ENCODE measurements at regions not wholly inside any gene's neighbourhood (a gene's known extent, or its start where the extent isn't known, plus 50 kb on each side); places are given as distances from the start of the nearest gene placed in this dataset.
A peak's percentile ranks its signal among the peaks of the same experiment; 100 is the strongest.

- POLR2A ChIA-PET: no interaction called here
- no peaks in the 10 kb centered on the region for H3K36me3 ChIP-seq (ENCODE audit: control insufficient read depth, insufficient read depth, low read length)
- H3K9me3 ChIP-seq (ENCODE audit: control insufficient read depth, insufficient read depth, low read depth, low read length): no peaks in the 10 kb centered on the region
- TF ChIP-seq TCF7L2 (IDR thresholded peaks at IDR 0.05; ENCODE audit: low read depth, low read length): no peak
- TF ChIP-seq CTCF (IDR thresholded peaks at IDR 0.05): peak; percentile 39; the same call in 1 of the 2 replicates
- no peak overlapping the region for H3K4me3 ChIP-seq (ENCODE audit: low read depth in 2 of 2, low read length in 2 of 2)
- no peaks in the 10 kb centered on the region; the same call in 1 of the 2 replicates for H3K27me3 ChIP-seq (ENCODE audit: control insufficient read depth, insufficient read depth, low read length)
- in situ Hi-C loops (cut with HindIII; ENCODE audit: low pct_unique_long_range_greater_than_20kb, low sequenced_read_pairs) (no loop called here), intact Hi-C loops (cut with micrococcal nuclease; ENCODE audit: unreplicated experiment) (loop anchor here (10.0 kb wide), 2 partner anchors 132 to 692 kb away; partner anchors contain the start of genes HOXD8 and HOXD9)
- BruUV-seq (replicated peaks): no TSS peak
- ATAC-seq (peak; percentile 73; the same call in 1 of the 2 replicates), DNase-seq (ENCODE audit: low read depth, low spot score) (no peak)
- no peaks in the 10 kb centered on the region for H3K4me1 ChIP-seq (ENCODE audit: control insufficient read depth, insufficient read depth, low read length)
- CTCF ChIA-PET: interaction anchor here (0.9 kb wide), 1 partner anchor 332 kb away, joined by 3 read pairs; no protein-coding TSS in a partner anchor
- no peak overlapping the region for H3K27ac ChIP-seq (ENCODE audit: low read length)
These were observed 395.5 kb upstream of the HNRNPA3 start for GRCh38 chr2:176817061-176817565.

GRCh38 chr2:176818076-176818475, 394.5 kb upstream of the HNRNPA3 start:
- in situ Hi-C loops (cut with HindIII; ENCODE audit: low pct_unique_long_range_greater_than_20kb, low sequenced_read_pairs): no loop called here
- BruUV-seq (replicated peaks): no TSS peak
- DNase-seq (ENCODE audit: low read depth, low spot score): no peak
- no peaks in the 10 kb centered on the region for H3K36me3 ChIP-seq (ENCODE audit: control insufficient read depth, insufficient read depth, low read length)
- no peaks in the 10 kb centered on the region for H3K9me3 ChIP-seq (ENCODE audit: control insufficient read depth, insufficient read depth, low read depth, low read length)
- no peak overlapping the region for H3K4me3 ChIP-seq (ENCODE audit: low read depth in 2 of 2, low read length in 2 of 2)
- ATAC-seq: no peak
- intact Hi-C loops (cut with micrococcal nuclease; ENCODE audit: unreplicated experiment): loop anchor here (10.0 kb wide), 2 partner anchors 133 to 693 kb away; partner anchors contain the start of genes HOXD8 and HOXD9
- ChIA-PET POLR2A (no interaction called here), CTCF (interaction anchor here (0.5 kb wide), 1 partner anchor 678 kb away, joined by 4 read pairs; no protein-coding TSS in a partner anchor)
- no peak overlapping the region for H3K27ac ChIP-seq (ENCODE audit: low read length)
- no peaks in the 10 kb centered on the region; the same call in 1 of the 2 replicates for H3K27me3 ChIP-seq (ENCODE audit: control insufficient read depth, insufficient read depth, low read length)
- TF ChIP-seq TCF7L2 (IDR thresholded peaks at IDR 0.05; ENCODE audit: low read depth, low read length) (no peak), SIN3A (IDR thresholded peaks at IDR 0.05; ENCODE audit: borderline replicate concordance, insufficient read depth, low read depth, low read length) (no peak), POLR2AphosphoS5 (IDR thresholded peaks at IDR 0.05; ENCODE audit: low read depth, low read length) (no peak)
- H3K4me1 ChIP-seq (ENCODE audit: control insufficient read depth, insufficient read depth, low read length): no peaks in the 10 kb centered on the region

- ChIA-PET CTCF (interaction anchor here (0.5 to 0.8 kb wide), 2 partner anchors 208 to 679 kb away, joined by 4 read pairs; no protein-coding TSS in a partner anchor), POLR2A (no interaction called here)
- no peaks in the 10 kb centered on the region for H3K4me1 ChIP-seq (ENCODE audit: control insufficient read depth, insufficient read depth, low read length)
- BruUV-seq (replicated peaks): no TSS peak
- in situ Hi-C loops (cut with HindIII; ENCODE audit: low pct_unique_long_range_greater_than_20kb, low sequenced_read_pairs) (no loop called here), intact Hi-C loops (cut with micrococcal nuclease; ENCODE audit: unreplicated experiment) (loop anchor here (10.0 kb wide), 2 partner anchors 134 to 694 kb away; partner anchors contain the start of genes HOXD8 and HOXD9)
- no peaks in the 10 kb centered on the region for H3K36me3 ChIP-seq (ENCODE audit: control insufficient read depth, insufficient read depth, low read length)
- no peaks in the 10 kb centered on the region for H3K9me3 ChIP-seq (ENCODE audit: control insufficient read depth, insufficient read depth, low read depth, low read length)
- no peak for TF ChIP-seq CTCF (IDR thresholded peaks at IDR 0.05)
- H3K4me3 ChIP-seq (ENCODE audit: low read depth in 2 of 2, low read length in 2 of 2): no peak overlapping the region
- no peak overlapping the region for H3K27ac ChIP-seq (ENCODE audit: low read length)
- no peak for DNase-seq (ENCODE audit: low read depth, low spot score)
- H3K27me3 ChIP-seq (ENCODE audit: control insufficient read depth, insufficient read depth, low read length): no peaks in the 10 kb centered on the region; the same call in 1 of the 2 replicates
- ATAC-seq: no peak
These were observed 394.0 kb upstream of the HNRNPA3 start for GRCh38 chr2:176818617-176819016.
